Breast epithelium (tissue), 4 donors: ENCODE measurements at regions not wholly inside any gene's neighbourhood (a gene's known extent, or its start where the extent isn't known, plus 50 kb on each side); places are given as distances from the start of the nearest gene placed in this dataset.

Experiments used
- DNase-seq, 2 donors: peaks; one replicate each; pipeline ENCODE4 v3.0.0-alpha.2; 2019; ENCODE audit warnings: low spot score in 2 of 2
- H3K27ac ChIP-seq, 2 donors: fragments of 200-600 bp; sonication (generic) in 1 of 2; one replicate each; pipeline ENCODE4 v1.5.1; 2016 to 2019; ENCODE audit warnings: mild to moderate bottlenecking in 1 of 2
- H3K27me3 ChIP-seq, 2 donors: fragments of 200-600 bp; sonication (generic) in 1 of 2; one replicate each; pipeline versions ENCODE4 v1.5.1 to v1.6.0; 2017 to 2019; ENCODE audit warnings: control low read depth in 1 of 2, mild to moderate bottlenecking in 1 of 2
- H3K36me3 ChIP-seq: fragments of 200-600 bp; one replicate; pipeline ENCODE4 v1.5.1; 2019
- H3K4me1 ChIP-seq, 2 donors: fragments of 200-600 bp; sonication (generic); one replicate each; pipeline ENCODE4 v1.5.1; 2016 to 2019; ENCODE audit warnings: control low read depth in 1 of 2
- H3K4me3 ChIP-seq, 3 donors: fragments of 200-600 bp; sonication (generic); 1 replicate in 2 of 3; 2 replicates in 1 of 3; pipeline ENCODE4 v1.5.1; 2016 to 2019; ENCODE audit warnings: mild to moderate bottlenecking in 3 of 3, moderate library complexity in 2 of 3
- H3K9me3 ChIP-seq, 2 donors: fragments of 200-600 bp; sonication (generic) in 1 of 2; one replicate each; pipeline ENCODE4 v1.5.1; 2016 to 2019; ENCODE audit warnings: control low read depth in 1 of 2
- CTCF ChIP-seq, 3 donors: fragments of 450-650 bp; IDR thresholded peaks; one replicate each; pipeline ENCODE4 v1.5.1; 2016 to 2017; ENCODE audit warnings: antibody characterized with exemption in 3 of 3, mild to moderate bottlenecking in 3 of 3, moderate library complexity in 3 of 3
- POLR2A ChIP-seq: fragments of 450-650 bp; IDR thresholded peaks from one replicate; pipeline ENCODE4 v1.6.1; 2016; ENCODE audit warnings: antibody characterized with exemption, mild to moderate bottlenecking, moderate library complexity
- POLR2AphosphoS5 ChIP-seq, 3 donors: sonication (generic); formaldehyde crosslinking; IDR thresholded peaks; one replicate each; pipeline ENCODE4 v1.6.1; 2017; ENCODE audit warnings: antibody characterized with exemption in 3 of 3
- intact Hi-C: fragments of 100-400 bp; cut with DNase I; formaldehyde crosslinking; loops from one replicate; pipeline ENCODE4 v1.15.1; 2023; ENCODE audit warnings: low total_unique reads

DNA sequence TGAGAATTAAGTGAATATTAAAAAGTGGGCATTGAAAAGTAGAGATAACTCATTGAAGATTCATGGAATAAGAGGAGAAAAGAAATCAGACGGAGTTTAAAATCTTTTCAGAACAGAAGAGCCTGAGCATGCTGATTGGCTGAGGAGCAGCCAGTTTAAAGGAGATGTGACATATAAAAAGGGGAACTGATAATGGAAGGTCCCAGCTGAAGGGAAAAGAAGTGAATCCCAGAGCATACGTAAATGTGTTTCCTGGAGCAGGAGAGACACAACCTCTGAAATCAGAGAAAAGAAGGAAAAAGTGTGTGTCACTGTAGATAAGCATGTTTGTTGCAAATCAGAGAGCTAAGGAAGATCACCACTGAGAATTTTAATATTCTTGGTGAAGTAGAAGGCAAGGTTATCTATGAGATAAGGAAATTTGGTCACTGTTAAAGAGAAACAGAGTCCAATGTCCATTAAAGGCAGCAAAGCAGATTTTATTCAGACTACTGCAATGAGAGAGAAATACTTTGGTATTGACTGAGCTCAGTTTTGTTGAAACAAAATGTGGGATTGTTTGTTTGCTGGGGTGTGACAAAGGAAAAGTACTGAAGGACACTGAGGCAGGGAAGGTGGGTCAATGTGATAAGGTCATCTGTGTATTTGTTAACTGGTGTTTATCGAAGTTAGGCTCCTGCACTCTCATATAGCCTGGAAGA is 84.6 kb upstream of the WDR72 start:
- Histone ChIP-seq H3K27ac (no peak overlapping the region), H3K36me3 (no peaks in the 10 kb centered on the region), H3K27me3 (no peaks in the 10 kb centered on the region), H3K9me3 (no peaks in the 10 kb centered on the region), H3K4me3 (no peak overlapping the region), H3K4me1 (no peaks in the 10 kb centered on the region)
- TF ChIP-seq CTCF (IDR thresholded peaks at IDR 0.05) = no peak
- no peak for TF ChIP-seq POLR2A
- TF ChIP-seq POLR2AphosphoS5 (IDR thresholded peaks at IDR 0.05) = no peak
- DNase-seq = no peak
- intact Hi-C loops = no loop called here

DNA sequence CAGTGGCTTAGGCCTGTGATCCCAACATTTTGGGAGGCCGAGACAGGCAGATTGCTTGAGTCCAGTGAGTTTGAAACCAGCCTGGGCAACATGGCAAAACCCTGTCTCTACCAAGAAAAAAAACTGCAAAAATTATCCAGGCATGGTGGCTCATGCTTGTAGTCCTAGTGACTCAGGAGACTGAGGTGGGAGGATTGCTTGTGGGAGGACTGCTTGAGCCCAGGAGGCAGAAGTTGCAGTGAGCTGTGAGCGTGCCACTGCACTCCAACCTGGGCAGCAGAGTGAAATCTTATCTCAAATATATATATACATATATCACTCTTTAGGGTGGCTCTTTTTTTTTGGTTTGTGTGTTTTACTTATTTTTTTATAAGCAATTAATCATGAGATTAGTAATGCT is 83.7 kb upstream of the WDR72 start:
- Histone ChIP-seq H3K27ac (no peak overlapping the region), H3K27me3 (no peaks in the 10 kb centered on the region), H3K4me3 (no peak overlapping the region), H3K36me3 (no peaks in the 10 kb centered on the region), H3K4me1 (no peaks in the 10 kb centered on the region), H3K9me3 (no peaks in the 10 kb centered on the region)
- intact Hi-C loops = no loop called here
- no peak for DNase-seq
- TF ChIP-seq CTCF (IDR thresholded peaks at IDR 0.05) = no peak
- no peak for TF ChIP-seq POLR2AphosphoS5 (IDR thresholded peaks at IDR 0.05)
- TF ChIP-seq POLR2A = no peak

DNA sequence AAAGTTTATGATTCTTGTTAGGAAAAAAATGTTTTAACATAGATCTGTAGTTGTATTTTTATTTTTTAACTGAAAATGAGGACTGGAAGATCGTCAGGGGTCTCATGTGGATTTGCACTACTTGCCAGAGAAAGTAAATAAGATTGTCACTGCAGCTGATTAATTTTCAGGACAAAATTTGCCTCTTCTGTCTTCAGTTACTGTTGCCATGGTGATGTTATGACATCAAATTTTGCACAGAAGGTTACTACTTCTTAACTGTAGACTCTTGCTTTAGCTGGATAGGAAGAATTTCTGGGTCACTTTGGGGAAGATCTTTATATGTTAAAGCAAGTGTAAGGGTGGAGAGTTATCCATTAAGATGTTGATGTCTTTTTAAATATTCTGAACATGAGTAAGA is 82.2 kb upstream of the WDR72 start:
- Histone ChIP-seq H3K4me1 (no peaks in the 10 kb centered on the region), H3K27ac (no peak overlapping the region), H3K36me3 (no peaks in the 10 kb centered on the region), H3K9me3 (no peaks in the 10 kb centered on the region), H3K4me3 (no peak overlapping the region), H3K27me3 (no peaks in the 10 kb centered on the region)
- no peak for DNase-seq
- no peak for TF ChIP-seq CTCF (IDR thresholded peaks at IDR 0.05)
- TF ChIP-seq POLR2A = no peak
- no peak for TF ChIP-seq POLR2AphosphoS5 (IDR thresholded peaks at IDR 0.05)
- intact Hi-C loops = no loop called here

- intact Hi-C loops = no loop called here
- no peaks in the 10 kb centered on the region for H3K27me3 ChIP-seq
These were observed 81.2 kb upstream of the WDR72 start for GRCh38 chr15:53840681-53841080.

More at GRCh38 chr15:53840681-53841080, 81.2 kb upstream of the WDR72 start:
- TF ChIP-seq CTCF (IDR thresholded peaks at IDR 0.05) = no peak
- TF ChIP-seq POLR2AphosphoS5 (IDR thresholded peaks at IDR 0.05) = no peak
- no peak for TF ChIP-seq POLR2A
- no peak for DNase-seq
- Histone ChIP-seq H3K4me3 (no peak overlapping the region), H3K4me1 (no peaks in the 10 kb centered on the region), H3K27ac (no peak overlapping the region), H3K36me3 (no peaks in the 10 kb centered on the region), H3K9me3 (no peaks in the 10 kb centered on the region)
